ENCODE measurements at regions not wholly inside any gene's neighbourhood (a gene's known extent, or its start where the extent isn't known, plus 50 kb on each side); places are given as distances from the start of the nearest gene placed in this dataset.
"Not testable (repeated sequence)": the region's sequence is repeated elsewhere in the genome, so short reads cannot be mapped to it uniquely, and the experiment has no call there.

DNA sequence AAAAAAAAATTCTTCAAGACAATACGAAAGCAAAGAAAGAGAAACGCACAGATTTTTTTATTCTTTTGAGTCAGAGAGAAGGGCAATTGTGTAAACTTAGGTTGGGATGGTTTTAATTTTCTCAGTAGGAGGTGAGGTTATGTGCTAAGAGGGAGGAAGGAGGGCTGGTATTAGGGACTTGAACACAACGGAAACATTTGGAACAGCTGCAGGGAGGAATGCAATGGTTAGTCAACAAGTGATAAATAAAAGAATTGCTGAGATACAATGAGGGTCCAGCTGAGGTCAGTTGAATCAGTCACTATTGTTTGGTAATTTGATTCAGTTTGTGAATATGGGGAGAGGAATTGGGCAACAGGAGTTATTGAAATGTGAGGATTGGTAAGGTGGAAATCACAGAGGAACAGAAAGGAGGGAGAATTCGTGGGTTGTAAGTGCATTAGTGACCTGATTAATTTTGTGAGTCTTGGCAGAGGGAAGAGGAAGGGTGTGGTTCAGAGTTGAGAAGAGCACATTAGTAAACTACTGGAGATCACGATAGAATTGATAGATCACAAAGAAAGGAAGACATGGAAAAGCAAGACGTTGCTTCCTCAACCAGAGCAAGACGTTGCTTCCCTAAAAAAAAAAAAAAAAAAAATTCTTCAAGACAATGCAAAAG lies 499.5 kb upstream of the SPRY2 start:
- FAIRE-seq = no peak

DNA sequence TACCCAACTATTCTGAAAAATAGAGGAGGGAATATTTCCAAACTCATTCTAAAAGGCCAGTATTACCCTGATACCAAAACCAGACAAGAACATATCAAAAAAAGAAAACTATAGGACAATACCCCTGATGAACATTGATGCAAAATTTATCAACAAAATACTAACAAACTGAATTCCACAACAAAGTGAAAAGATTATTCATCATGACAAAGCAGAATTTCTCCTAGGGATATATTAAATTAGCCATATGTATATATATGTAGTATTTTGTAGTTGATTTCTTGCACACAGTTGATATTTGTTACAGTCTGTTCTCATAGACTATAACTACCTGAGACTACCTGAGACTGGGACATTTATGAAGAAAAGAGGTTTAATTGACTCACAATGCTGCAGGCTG lies 495.0 kb upstream of the SPRY2 start:
- FAIRE-seq = no peak

DNA sequence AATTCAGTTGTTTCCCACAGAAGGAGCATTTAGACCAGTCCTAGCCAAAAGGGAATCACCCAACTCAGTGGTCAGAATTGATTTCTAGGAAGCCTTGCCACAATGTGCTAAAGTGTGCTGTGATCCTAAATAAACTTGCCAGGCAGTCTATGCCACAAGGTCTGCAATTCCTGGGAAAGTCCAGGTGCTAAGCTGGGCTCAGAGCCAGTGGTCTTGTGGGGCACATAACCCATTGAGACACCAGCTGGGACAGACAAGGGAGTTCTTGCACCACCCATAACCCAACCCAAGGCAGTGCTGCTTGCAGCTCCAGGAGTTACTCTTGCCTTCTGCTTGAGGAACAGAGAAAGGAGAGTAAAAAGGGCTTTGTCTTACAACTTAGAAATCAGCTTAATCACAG lies 489.5 kb upstream of the SPRY2 start:
- no peak for FAIRE-seq

GRCh38 chr13:80828759-80829158 lies 487.8 kb upstream of the SPRY2 start:
- no peak for FAIRE-seq

GRCh38 chr13:80825276-80825675 lies 484.4 kb upstream of the SPRY2 start:
- FAIRE-seq = no peak

DNA sequence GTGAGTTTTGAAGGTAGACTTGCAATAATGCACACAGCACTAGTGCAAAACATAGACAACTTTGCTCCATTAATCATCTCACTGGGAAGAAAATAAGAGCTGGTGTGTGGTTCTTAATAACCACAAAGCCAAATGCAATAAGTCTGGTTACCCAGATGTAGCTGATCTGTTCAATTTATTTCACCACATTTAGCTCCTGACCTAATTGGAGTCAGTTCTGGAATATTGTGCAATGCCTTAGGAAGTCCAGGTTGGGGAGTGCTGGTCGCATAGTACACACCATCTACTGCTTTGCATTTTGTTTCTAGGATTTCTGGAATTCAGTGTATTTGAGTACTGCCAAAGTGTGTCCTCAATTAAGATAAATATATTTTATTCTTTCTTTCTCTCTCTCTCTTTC lies 483.3 kb upstream of the SPRY2 start:
- FAIRE-seq = no peak

- no peak for FAIRE-seq
These were observed 482.5 kb upstream of the SPRY2 start for GRCh38 chr13:80823472-80823871.

DNA sequence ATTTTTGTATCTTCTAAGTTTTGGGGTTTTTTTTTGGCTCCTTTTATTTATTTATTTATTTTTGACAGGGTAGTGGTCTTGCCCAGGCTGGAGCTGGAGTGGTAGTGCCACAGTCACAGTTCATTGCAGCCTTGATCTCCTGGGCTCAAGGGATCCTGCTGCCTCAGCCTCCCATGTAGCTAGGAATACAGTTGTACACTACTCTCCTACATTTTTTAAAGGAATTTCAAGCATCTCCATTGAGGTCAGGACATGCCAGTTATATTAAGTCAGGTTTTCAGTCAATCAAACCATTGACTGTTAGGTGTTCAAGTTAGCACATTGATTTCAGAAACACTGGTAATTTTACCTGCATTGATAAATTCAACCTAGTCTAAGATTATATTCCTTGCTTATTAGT lies 480.5 kb upstream of the SPRY2 start:
- no peak for FAIRE-seq

DNA sequence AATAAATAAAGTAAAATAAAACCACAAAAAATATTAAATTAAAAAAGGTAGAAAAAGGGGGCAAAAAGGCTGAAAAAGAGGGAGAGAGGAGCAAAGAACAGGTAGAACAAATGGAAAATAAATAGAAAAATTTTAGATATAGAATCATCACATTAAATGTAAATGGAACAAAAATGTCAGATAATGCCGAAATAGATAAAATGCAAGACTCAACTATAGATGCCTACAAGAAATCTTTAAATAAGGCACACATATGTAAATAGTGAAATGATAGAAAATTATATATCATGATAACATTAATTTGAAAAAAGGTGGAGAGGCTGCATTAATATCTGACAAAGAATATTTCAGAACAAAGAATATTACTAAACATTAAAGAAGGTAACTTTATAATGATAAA lies 477.1 kb upstream of the SPRY2 start:
- FAIRE-seq = peak; percentile 19

DNA sequence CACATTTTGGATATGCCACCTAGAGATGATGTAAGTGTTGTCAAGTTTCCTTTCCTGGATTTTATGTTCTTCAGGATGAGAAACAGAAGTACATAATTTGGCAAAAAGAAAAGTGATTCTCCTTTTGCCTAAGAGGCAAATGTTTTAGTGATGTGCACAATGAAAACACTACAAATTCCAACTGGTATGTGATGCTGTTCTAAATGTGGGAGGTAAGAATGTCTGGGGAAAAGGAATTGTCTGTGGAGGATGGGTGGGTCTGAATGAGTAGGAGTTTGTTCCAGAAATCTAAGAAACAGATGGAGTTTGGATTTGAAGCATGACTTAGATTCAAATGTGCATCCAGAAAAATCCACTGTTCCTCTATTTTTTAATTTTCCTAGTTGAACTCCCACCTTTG lies 473.6 kb upstream of the SPRY2 start:
- no peak for FAIRE-seq

GRCh38 chr13:80810294-80810693 lies 469.4 kb upstream of the SPRY2 start:
- not testable (repeated sequence) for FAIRE-seq

DNA sequence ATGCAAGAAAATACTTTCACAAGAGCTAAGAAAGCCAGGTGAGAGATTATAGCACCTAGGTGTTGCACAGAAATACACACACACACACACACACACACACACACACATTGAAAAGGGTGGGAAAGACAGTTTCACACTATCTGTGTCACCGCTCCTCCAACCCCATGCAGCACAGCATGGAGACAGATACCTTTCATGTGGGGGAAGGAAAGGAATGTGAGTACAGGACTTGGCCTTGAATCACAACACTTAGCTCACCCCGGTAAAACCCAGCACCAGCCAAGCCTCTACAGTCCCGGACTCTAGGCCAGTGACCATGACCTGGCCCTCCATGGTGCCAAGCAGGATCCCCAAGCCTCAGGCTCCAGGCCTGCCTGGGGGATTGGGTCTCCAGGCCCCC lies 462.0 kb upstream of the SPRY2 start:
- FAIRE-seq = no peak

DNA sequence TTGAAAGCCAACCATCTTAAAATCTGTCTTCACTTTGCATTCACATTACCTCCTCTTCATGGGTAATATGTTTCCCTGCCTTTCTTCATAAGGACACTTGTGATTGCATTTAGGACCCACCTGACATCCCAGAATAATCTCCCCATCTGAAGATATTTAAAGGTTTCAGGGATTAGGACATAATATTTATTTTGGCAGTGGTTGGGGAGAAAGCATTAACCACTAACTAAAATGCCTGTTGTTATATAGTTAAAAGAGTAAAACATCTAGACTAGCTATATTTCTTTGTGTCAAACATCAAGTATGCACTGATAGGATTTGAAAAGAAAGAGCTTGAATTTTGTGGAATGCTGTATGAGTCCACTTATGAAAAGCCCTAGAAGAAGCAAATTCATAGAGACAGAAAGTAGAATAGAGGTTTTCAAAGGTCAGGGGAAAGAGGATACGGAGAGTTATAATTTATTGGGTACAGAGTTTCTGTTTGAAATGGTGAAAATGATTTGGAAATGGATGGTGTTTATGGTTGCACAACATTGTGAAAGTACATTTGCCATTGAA lies 457.7 kb upstream of the SPRY2 start:
- no peak for FAIRE-seq

DNA sequence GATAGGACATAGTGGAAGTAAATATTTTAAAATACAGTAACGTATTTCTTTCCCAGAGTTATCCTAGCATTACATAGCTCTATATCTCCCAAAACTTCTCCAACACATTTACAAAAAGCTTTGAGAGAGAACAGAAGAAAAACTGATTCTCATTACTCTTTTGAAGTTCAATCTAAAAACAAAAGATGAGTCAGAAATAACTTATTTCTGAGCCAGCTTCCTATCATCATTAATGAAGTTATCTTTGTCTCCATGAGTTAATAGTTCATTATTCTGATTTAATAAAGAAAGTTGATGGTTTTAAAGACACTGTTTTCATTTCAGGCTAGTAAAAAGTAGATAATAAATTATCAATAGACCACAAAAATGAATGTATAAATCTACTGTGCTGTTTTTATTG lies 446.7 kb upstream of the SPRY2 start:
- FAIRE-seq = no peak

GRCh38 chr13:80783926-80784565 lies 443.1 kb upstream of the SPRY2 start:
- FAIRE-seq = no peak

- no peak for FAIRE-seq
These were observed 441.5 kb upstream of the SPRY2 start for GRCh38 chr13:80782441-80782840.

DNA sequence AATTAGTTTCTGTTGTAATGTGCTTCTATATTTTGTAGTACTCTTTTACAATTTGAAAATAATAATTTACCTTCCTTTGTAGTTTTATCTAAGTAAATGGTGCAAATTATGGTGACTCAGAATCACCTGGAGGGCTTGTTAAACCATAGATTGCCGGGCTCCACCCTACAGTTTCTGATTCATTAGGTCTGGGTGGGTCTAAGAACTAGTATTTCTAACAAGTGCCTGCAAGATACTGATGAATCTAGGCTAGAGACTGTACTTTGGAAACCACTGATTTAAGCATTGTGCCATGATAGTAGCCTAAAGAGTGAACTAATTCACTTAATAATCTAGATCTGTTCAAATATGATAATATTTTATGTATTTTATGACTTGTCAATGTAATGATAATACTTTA lies 437.4 kb upstream of the SPRY2 start:
- FAIRE-seq = no peak

DNA sequence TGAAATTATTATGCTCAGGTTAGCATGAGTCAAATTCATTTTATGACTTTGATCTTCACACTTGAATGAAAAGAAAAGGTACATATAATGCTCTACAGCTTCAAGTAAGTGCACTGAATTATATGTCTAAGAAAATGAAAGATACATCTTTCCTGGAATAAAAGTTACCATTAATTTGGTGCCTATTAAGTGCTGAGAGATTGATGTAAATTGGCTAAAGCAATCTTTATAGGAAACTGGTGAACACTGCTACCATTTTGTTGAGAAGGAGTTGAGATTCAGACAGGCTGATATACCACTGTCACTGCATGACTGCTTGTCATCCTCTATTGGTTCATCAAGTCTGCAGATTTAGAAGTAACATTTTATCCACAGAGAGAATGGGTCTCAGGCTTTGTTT lies 416.8 kb upstream of the SPRY2 start:
- FAIRE-seq = no peak

DNA sequence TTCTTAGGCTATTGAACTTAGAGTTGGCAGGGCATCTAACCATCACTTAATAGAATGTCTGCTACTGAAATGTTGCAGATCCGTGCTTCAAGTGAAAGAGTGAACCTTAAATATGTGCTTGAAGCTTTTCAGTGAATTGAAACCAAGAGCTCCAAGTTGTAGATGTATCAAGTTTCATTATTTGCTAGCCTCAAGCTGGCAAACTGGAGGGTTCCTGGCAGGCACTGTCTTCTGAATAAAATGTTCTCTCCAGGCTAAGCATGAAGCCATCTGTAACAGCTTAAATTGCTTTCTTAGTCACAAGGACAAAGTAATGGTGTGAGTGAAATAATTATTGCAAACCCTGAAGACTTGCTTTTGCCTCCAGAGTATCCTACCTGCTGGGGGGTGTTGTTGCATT lies 415.0 kb upstream of the SPRY2 start:
- no peak for FAIRE-seq

DNA sequence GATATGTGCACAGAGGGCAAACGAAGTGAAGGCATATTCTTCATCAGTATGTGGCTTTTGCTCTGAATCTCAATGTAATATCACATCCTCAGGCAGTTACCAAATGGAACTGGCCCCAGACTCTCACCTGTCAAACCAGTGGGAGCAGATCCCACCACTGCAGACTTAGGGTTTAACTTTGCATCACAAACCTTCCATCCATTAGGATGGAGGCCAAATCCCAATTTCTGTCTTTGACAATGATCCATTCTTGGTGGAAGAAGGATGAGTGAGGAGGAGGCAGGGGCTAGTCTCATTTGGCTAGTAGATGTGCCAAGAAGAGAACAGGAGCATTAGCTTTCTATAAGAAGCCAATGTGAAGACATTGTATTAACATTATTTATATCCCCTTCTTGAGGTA lies 413.5 kb upstream of the SPRY2 start:
- FAIRE-seq = no peak

- FAIRE-seq = no peak
These were observed 412.9 kb upstream of the SPRY2 start for GRCh38 chr13:80753866-80754265.

- no peak for FAIRE-seq
These were observed 410.9 kb upstream of the SPRY2 start for GRCh38 chr13:80751854-80752253.

DNA sequence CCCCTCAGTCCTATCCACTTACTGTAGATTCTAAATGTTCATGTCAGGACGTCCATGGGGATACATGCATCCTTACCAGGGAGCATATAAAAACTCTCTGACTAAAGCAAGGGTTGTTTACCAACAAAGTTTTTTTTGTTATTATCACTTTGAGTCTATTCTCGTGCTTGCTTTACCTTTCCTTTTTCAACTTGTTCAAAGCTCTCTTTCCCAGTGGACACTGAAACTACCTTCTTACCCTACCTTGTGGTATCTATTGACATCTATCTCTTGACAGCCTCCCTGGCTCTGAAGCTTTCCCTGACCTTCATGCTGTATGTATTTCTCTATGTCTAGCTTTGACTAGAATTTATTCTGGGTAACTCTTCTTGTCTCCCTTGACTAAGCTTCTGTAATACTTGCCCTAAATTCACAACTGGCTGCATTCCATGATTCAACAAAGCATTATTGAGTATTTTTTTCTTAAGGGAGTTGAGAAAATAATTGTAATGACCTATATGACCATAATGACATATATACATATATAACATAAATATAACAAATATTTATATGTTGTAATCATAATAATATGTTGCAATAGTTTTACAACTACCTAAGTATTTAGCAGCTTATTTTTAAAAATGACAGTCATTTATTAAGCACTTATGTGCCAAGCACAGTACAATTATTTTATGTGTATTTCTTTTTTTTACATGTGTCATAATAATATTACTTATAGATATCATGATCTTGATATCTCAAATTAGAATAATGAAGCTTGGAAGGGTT lies 403.4 kb upstream of the SPRY2 start:
- FAIRE-seq = no peak

DNA sequence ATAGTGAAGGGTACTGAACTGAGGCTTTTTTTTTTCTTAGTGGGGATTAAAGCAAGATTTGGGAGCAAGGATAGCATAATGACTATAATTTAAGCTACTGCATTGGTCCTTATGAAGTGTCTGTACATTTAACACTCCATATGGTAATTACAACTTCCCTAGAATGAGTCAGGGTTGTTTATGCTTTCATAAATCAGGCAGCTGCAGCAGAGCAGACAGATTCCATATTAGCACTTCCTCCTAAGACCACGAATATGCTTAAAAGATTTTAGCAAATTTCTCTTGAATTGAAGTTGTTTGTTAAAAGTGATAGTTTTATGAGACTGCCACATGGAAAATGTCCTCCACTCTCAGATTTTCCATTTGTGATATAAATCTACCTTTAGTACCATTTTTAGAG lies 401.1 kb upstream of the SPRY2 start:
- FAIRE-seq = no peak

Data from G401.6 (cell line).